Hepatocyte (in vitro differentiated cells): ENCODE measurements at regions not wholly inside any gene's neighbourhood (a gene's known extent, or its start where the extent isn't known, plus 50 kb on each side); places are given as distances from the start of the nearest gene placed in this dataset.
"Not testable (repeated sequence)": the region's sequence is repeated elsewhere in the genome, so short reads cannot be mapped to it uniquely, and the experiment has no call there.

Source experiments
- EZH2 ChIP-seq: fragments of 200-600 bp; sonication (generic); IDR thresholded peaks from 2 replicates; pipeline ENCODE4 v1.6.1; 2016; ENCODE audit warnings: antibody characterized with exemption, mild to moderate bottlenecking, borderline replicate concordance
- EZH2phosphoT487 ChIP-seq: fragments of 200-600 bp; sonication (generic); IDR thresholded peaks from one replicate; pipeline ENCODE4 v1.6.1; 2018; ENCODE audit warnings: antibody characterized with exemption, mild to moderate bottlenecking, low read depth, moderate library complexity; ENCODE audit not compliant: unreplicated experiment, severe bottlenecking

GRCh38 chr15:96216481-96216880, 114.0 kb upstream of the NR2F2 start:
- not testable (repeated sequence) for TF ChIP-seq EZH2phosphoT487, EZH2
